Pancreas (tissue), 10 donors: ENCODE measurements at regions not wholly inside any gene's neighbourhood (a gene's known extent, or its start where the extent isn't known, plus 50 kb on each side); places are given as distances from the start of the nearest gene placed in this dataset.

Experiments
- ATAC-seq, 4 donors: fragments of 200-7000 bp; cut with Tn5 transposase; one replicate each; pipeline versions ENCODE4 v1.8.0 to v1.9.1; 2020; ENCODE audit warnings: mild to moderate bottlenecking in 4 of 4, moderate library complexity in 4 of 4
- DNase-seq, 6 donors: peaks; one replicate each; pipeline ENCODE4 v3.0.0-alpha.2; 2020
- FAIRE-seq: peaks from 2 replicates; lab custom pipeline; 2012; peaks lifted over from hg19 to GRCh38; lab: Jason Lieb, UNC
- H3K27ac ChIP-seq, 4 donors: fragments of 200-600 bp; sonication (generic); 1 replicate in 3 of 4; 2 replicates in 1 of 4; pipeline versions ENCODE4 v1.5.0 to v1.8.0; 2020
- H3K27me3 ChIP-seq, 4 donors: fragments of 200-600 bp; one replicate each; pipeline ENCODE4 v1.8.0; 2021
- H3K36me3 ChIP-seq, 3 donors: fragments of 200-600 bp; sonication (generic) in 1 of 3; one replicate each; pipeline versions ENCODE4 v1.5.0 to v1.8.0; 2020 to 2021
- H3K4me1 ChIP-seq, 3 donors: fragments of 200-600 bp; one replicate each; pipeline ENCODE4 v1.8.0; 2021
- H3K4me3 ChIP-seq, 4 donors: fragments of 200-600 bp; sonication (generic) in 2 of 4; one replicate each; pipeline versions ENCODE4 v1.5.0 to v1.8.0; 2020 to 2021
- H3K9me3 ChIP-seq, 4 donors: fragments of 200-600 bp; one replicate each; pipeline ENCODE4 v1.8.0; 2021
- CTCF ChIP-seq, 4 donors: fragments of 200-600 bp; sonication (generic) in 3 of 4; IDR thresholded peaks; one replicate each; pipeline versions ENCODE4 v1.5.0 to v1.8.0; 2021; ENCODE audit warnings: antibody characterized with exemption in 4 of 4
- WGBS, 2 donors: extraction: QIAGEN DNeasy Blood & Tissue Kit; methylation state at CpG; one replicate each; pipeline ENCODE4 v1.1.7; 2013; 5-methylcytosine and 5-hydroxymethylcytosine counted together
- intact Hi-C, 3 donors: fragments of 100-400 bp; cut with DNase I; formaldehyde crosslinking; loops; one replicate each; pipeline versions ENCODE4 v1.11.1 to v1.14.2; 2022
- donor health status: healthy with polysubstance abuse.
- donor health status: DM: no; HTN: no; CAD: no; lungs with moderate emphysema.
- donor health status: DM: no; HTN: no; CAD: no.
- donor health status: control.
- donor health status: control.
- donor health status: Bipolar disorder and iron deficiency.
- donor health status: DM: yes; HTN: yes; CAD: no.
- donor health status: DM: no; HTN: no; CAD: no.
- donor health status: DM: no; HTN: no; CAD: no.
- donor health status: DM: yes; HTN: yes; CAD: no.

- no peak for FAIRE-seq
- Histone ChIP-seq H3K4me1 (no peaks in the 10 kb centered on the region), H3K27me3 (peaks cover 0 to 4% (median 0%) of the 10 kb centered on the region in 4 donors), H3K4me3 (no peak overlapping the region), H3K27ac (no peak overlapping the region), H3K9me3 (no peaks in the 10 kb centered on the region), H3K36me3 (no peaks in the 10 kb centered on the region)
- intact Hi-C loops, result no loop called here
- WGBS, 2 donors, result 61 to 70% methylated on average over 13 of the region's 13 CpGs
- no peak for ATAC-seq
- TF ChIP-seq CTCF (IDR thresholded peaks at IDR 0.05), result no peak
- DNase-seq, result no peak
These were observed 404.4 kb downstream of the SIPA1L2 start for GRCh38 chr1:232225336-232226131.

- 81 to 85% methylated on average over 7 of the region's 7 CpGs for WGBS, 2 donors
- Histone ChIP-seq H3K36me3 (no peaks in the 10 kb centered on the region), H3K27ac (no peak overlapping the region), H3K9me3 (no peaks in the 10 kb centered on the region), H3K4me1 (no peaks in the 10 kb centered on the region), H3K27me3 (peaks cover 0 to 4% (median 0%) of the 10 kb centered on the region in 4 donors), H3K4me3 (no peak overlapping the region)
- ATAC-seq (no peak), FAIRE-seq (no peak), DNase-seq (no peak)
- intact Hi-C loops, result no loop called here
- TF ChIP-seq CTCF (IDR thresholded peaks at IDR 0.05), result no peak
These were observed 406.0 kb downstream of the SIPA1L2 start for GRCh38 chr1:232223887-232224286.

DNA sequence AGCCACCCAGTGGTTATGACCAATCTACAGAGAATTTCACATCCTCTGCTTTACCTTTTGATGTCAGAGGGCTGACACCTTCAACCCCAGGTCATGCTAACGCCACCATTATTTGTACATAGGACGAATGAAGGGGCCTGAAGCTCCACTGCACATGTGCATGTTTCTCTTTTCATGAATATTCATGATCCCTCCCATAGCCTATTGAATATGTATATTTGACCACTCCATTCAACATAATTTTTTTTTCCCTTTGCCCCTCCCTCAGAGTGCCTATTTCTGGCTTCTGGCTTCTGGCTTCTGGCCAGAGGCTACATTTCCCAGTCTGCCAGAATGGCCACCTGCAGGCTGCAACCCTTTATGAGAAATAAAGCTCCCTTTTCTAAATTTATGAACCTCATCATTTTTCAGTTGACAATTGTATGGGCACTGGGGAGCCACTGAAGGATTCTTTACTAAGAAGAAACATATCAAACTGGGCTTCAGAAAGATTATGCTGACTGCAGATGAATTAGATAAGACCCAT is 406.7 kb downstream of the SIPA1L2 start:
- H3K9me3 ChIP-seq, result no peaks in the 10 kb centered on the region
- intact Hi-C loops, result no loop called here
- H3K4me3 ChIP-seq, result no peak overlapping the region
- H3K27ac ChIP-seq, result no peak overlapping the region
- ATAC-seq (no peak), DNase-seq (no peak), FAIRE-seq (no peak)
- H3K4me1 ChIP-seq, result no peaks in the 10 kb centered on the region
- peaks cover 0 to 4% (median 0%) of the 10 kb centered on the region in 4 donors for H3K27me3 ChIP-seq
- no peak for TF ChIP-seq CTCF (IDR thresholded peaks at IDR 0.05)
- no peaks in the 10 kb centered on the region for H3K36me3 ChIP-seq
- 97% methylated on average over 2 of the region's 2 CpGs for WGBS, 2 donors

- no peaks in the 10 kb centered on the region for H3K4me1 ChIP-seq
- no peak for DNase-seq
- no peak for ATAC-seq
- H3K27ac ChIP-seq, result no peak overlapping the region
- no peaks in the 10 kb centered on the region for H3K36me3 ChIP-seq
- no peak overlapping the region for H3K4me3 ChIP-seq
- no peak for TF ChIP-seq CTCF (IDR thresholded peaks at IDR 0.05)
- FAIRE-seq, result no peak
- H3K9me3 ChIP-seq, result no peaks in the 10 kb centered on the region
- 97 to 99% methylated on average over 4 of the region's 4 CpGs for WGBS, 2 donors
- H3K27me3 ChIP-seq, result peaks cover 0 to 4% (median 0%) of the 10 kb centered on the region in 4 donors
- intact Hi-C loops, result no loop called here
These were observed 407.3 kb downstream of the SIPA1L2 start for GRCh38 chr1:232222614-232223013.
